Naive thymus-derived CD4-positive, alpha-beta T cell (primary cell): ENCODE measurements at regions not wholly inside any gene's neighbourhood (a gene's known extent, or its start where the extent isn't known, plus 50 kb on each side); places are given as distances from the start of the nearest gene placed in this dataset.
"Not testable (repeated sequence)": the region's sequence is repeated elsewhere in the genome, so short reads cannot be mapped to it uniquely, and the experiment has no call there.

Experiments
- ATAC-seq: fragments of 150-1000 bp; cut with Tn5 transposase; 2 replicates; pipeline ENCODE4 v1.10.0; 2021; ENCODE audit warnings: mild to moderate bottlenecking, moderate library complexity
- CTCF ChIA-PET: fragments of 350-600 bp; sonication (Branson Sonifier 250); formaldehyde crosslinking; loops from one replicate; lab custom pipeline; 2021; ENCODE audit warnings: antibody characterized with exemption; lab: Charles Lee
- POLR2A ChIA-PET: fragments of 350-600 bp; sonication (Branson Sonifier 250); formaldehyde crosslinking; loops from one replicate; lab custom pipeline; 2021; ENCODE audit warnings: antibody characterized with exemption, inconsistent platforms; lab: Charles Lee
- DNase-seq, 9 donors: peaks; one replicate each; pipeline versions ENCODE4 v3.0.0 to v3.0.0-alpha.2; 2020 to 2022; ENCODE audit warnings: mixed read lengths in 1 of 9
- H3K27ac ChIP-seq: one replicate; pipeline ENCODE4 v1.7.0; 2013; ENCODE audit warnings: mild to moderate bottlenecking, low read depth, low read length, moderate library complexity
- H3K27me3 ChIP-seq, 2 donors: one replicate each; pipeline ENCODE4 v1.7.0; 2013; ENCODE audit warnings: low read length in 2 of 2, mild to moderate bottlenecking in 2 of 2, moderate library complexity in 2 of 2; ENCODE audit not compliant: control insufficient read depth in 2 of 2, insufficient read depth in 2 of 2
- H3K36me3 ChIP-seq, 3 experiments: 1 replicate in 2 of 3; 2 replicates in 1 of 3; pipeline ENCODE4 v1.7.0; 2013; ENCODE audit warnings: low read length in 3 of 3, mild to moderate bottlenecking in 3 of 3, moderate library complexity in 1 of 3; ENCODE audit not compliant: insufficient read depth in 3 of 3, control insufficient read depth in 2 of 3
- H3K4me1 ChIP-seq, 2 donors: one replicate each; pipeline ENCODE4 v1.7.0; 2013; ENCODE audit warnings: low read length in 2 of 2, mild to moderate bottlenecking in 2 of 2, moderate library complexity in 1 of 2; ENCODE audit not compliant: control insufficient read depth in 2 of 2, insufficient read depth in 2 of 2
- H3K4me3 ChIP-seq: 2 replicates; pipeline ENCODE4 v1.7.0; 2013; ENCODE audit warnings: mild to moderate bottlenecking, low read length
- H3K9me3 ChIP-seq, 3 experiments: 1 replicate in 2 of 3; 2 replicates in 1 of 3; pipeline ENCODE4 v1.7.0; 2013; ENCODE audit warnings: low read length in 3 of 3; ENCODE audit not compliant: control insufficient read depth in 2 of 3
- H3K27ac Mint-ChIP-seq, 9 donors: one replicate each; pipeline ENCODE4 v1.8.0; 2020 to 2022; ENCODE audit warnings: mixed read lengths in 9 of 9, mild to moderate bottlenecking in 8 of 9, moderate library complexity in 5 of 9, inconsistent platforms in 2 of 9
- H3K27me3 Mint-ChIP-seq, 5 donors: one replicate each; pipeline ENCODE4 v1.8.0; 2021 to 2022; ENCODE audit warnings: mixed read lengths in 5 of 5, mild to moderate bottlenecking in 1 of 5
- H3K36me3 Mint-ChIP-seq, 5 donors: one replicate each; pipeline ENCODE4 v1.8.0; 2020 to 2022; ENCODE audit warnings: mixed read lengths in 5 of 5, mild to moderate bottlenecking in 3 of 5, inconsistent platforms in 1 of 5
- H3K4me1 Mint-ChIP-seq, 7 donors: one replicate each; pipeline ENCODE4 v1.8.0; 2020 to 2022; ENCODE audit warnings: mixed read lengths in 7 of 7, mild to moderate bottlenecking in 3 of 7, inconsistent platforms in 1 of 7
- H3K4me3 Mint-ChIP-seq, 10 donors: one replicate each; pipeline ENCODE4 v1.8.0; 2020 to 2022; ENCODE audit warnings: mild to moderate bottlenecking in 10 of 10, mixed read lengths in 10 of 10, moderate library complexity in 6 of 10, inconsistent platforms in 2 of 10
- H3K9me3 Mint-ChIP-seq, 11 donors: one replicate each; pipeline ENCODE4 v1.8.0; 2020 to 2022; ENCODE audit warnings: mixed read lengths in 11 of 11, mild to moderate bottlenecking in 4 of 11, inconsistent platforms in 1 of 11, moderate library complexity in 1 of 11
- intact Hi-C, 2 donors: fragments of 100-400 bp; cut with micrococcal nuclease; formaldehyde crosslinking; loops; one replicate each; pipeline ENCODE4 v1.15.1; 2023

- POLR2A ChIA-PET: no interaction called here
- peaks cover 0 to 33% (median 0%) of the 10 kb centered on the region in 7 donors for H3K4me1 Mint-ChIP-seq
- peaks cover 0 to 15% (median 0%) of the 10 kb centered on the region in 5 donors for H3K27me3 Mint-ChIP-seq
- H3K4me1 ChIP-seq: no peaks in the 10 kb centered on the region
- H3K9me3 Mint-ChIP-seq: peaks cover 0 to 13% (median 0%) of the 10 kb centered on the region in 11 donors
- CTCF ChIA-PET: no interaction called here
- H3K9me3 ChIP-seq: no peaks in the 10 kb centered on the region
- no peak overlapping the region for H3K27ac ChIP-seq
- no peak overlapping the region for H3K27ac Mint-ChIP-seq
- H3K27me3 ChIP-seq: no peaks in the 10 kb centered on the region
- H3K36me3 Mint-ChIP-seq: peaks cover 0 to 29% (median 0%) of the 10 kb centered on the region in 5 donors
- no peak overlapping the region for H3K4me3 Mint-ChIP-seq
- intact Hi-C loops: loop anchor here in 1 of 2 donors (5.0 kb wide), 1 partner anchor 35 kb away; no protein-coding TSS in a partner anchor
- ATAC-seq (no peak), DNase-seq (no peak)
- no peak overlapping the region for H3K4me3 ChIP-seq
- H3K36me3 ChIP-seq: no peaks in the 10 kb centered on the region
Measured at GRCh38 chr1:121452484-121452883, 267.7 kb downstream of the SRGAP2C start.

DNA sequence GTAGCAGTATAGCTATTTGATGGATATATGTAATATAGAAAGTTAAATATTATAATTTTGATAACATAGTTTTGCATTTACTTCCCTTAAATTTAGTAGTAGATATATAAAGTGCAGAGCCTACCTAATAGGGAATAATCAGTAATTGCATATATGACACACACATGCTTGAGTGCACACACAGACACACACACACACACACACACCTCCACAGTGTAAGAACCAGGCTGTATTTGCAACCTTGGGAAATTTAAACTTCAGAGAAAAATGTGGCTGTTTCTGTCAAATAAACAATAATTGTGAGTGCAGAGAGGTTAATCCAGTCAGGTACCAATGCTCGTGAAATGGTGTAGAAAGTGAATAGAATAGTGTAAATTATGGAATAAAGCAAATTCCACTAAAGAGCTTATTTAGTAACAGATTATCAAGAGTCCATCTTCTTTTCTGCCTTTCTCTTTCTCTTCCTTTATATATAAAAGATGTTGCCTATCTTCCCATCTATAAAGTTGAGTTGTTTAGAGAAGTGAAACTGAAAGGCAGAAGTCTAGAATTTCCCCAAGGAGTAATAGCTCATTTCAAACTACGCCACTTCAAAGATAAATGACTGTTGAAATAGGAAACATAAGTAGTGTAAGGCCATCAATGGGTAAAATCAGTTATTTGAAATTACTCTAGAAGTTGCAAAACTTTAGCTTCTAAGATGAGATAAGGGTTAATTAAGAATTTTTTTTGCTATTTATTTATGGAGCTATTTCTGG is 273.7 kb downstream of the SRGAP2C start:
- H3K4me3 Mint-ChIP-seq: peak overlapping the region; percentile 58 to 89 (median 81)
- H3K9me3 ChIP-seq: no peaks in the 10 kb centered on the region
- no peaks in the 10 kb centered on the region for H3K36me3 ChIP-seq
- ATAC-seq (peak; percentile 87), DNase-seq (peak in 5 of 9 donors; percentile 2 to 33 (median 9))
- H3K27ac Mint-ChIP-seq: peak overlapping the region; percentile 70 to 89 (median 82)
- ChIA-PET CTCF (no interaction called here), POLR2A (no interaction called here)
- peaks cover 0 to 37% (median 0%) of the 10 kb centered on the region in 5 donors for H3K36me3 Mint-ChIP-seq
- H3K4me3 ChIP-seq: peak overlapping the region; percentile 55
- peak overlapping the region; percentile 35 for H3K27ac ChIP-seq
- H3K9me3 Mint-ChIP-seq: peaks cover 0 to 11% (median 0%) of the 10 kb centered on the region in 11 donors
- no peaks in the 10 kb centered on the region for H3K4me1 ChIP-seq
- intact Hi-C loops: loop anchor here in 1 of 2 donors (1.0 kb wide), 1 partner anchor 58 kb away; no protein-coding TSS in a partner anchor
- peaks cover 0 to 7% (median 0%) of the 10 kb centered on the region in 5 donors for H3K27me3 Mint-ChIP-seq
- no peaks in the 10 kb centered on the region for H3K27me3 ChIP-seq
- H3K4me1 Mint-ChIP-seq: peaks cover 0 to 26% (median 11%) of the 10 kb centered on the region in 7 donors

DNA sequence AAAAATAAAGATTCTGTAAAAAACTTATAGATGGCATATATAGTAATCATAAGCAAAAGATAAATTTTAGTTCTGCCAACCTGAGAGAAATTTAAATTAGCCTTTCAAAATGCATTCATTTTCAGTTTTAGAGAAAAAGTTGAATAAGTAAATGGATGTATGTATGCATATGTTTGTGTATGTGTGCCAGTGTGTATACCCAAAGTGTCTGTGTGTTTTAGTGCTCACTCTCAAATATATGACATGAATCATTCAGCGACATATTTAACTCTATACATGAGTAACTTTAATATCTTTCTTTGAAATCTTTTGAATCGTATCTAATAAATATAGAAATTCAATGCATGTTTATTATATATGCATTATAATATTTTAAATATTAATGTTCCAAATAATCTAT is 274.5 kb downstream of the SRGAP2C start:
- Mint-ChIP-seq H3K4me1 (peaks cover 0 to 26% (median 11%) of the 10 kb centered on the region in 7 donors), H3K36me3 (peaks cover 0 to 31% (median 0%) of the 10 kb centered on the region in 5 donors), H3K27me3 (peaks cover 0 to 4% (median 0%) of the 10 kb centered on the region in 5 donors), H3K27ac (peak overlapping the region in 1 of 9 donors; percentile 1), H3K9me3 (peaks cover 0 to 7% (median 0%) of the 10 kb centered on the region in 11 donors), H3K4me3 (peak overlapping the region in 5 of 10 donors; percentile 5 to 37 (median 13))
- ATAC-seq (no peak), DNase-seq (no peak)
- ChIA-PET CTCF (no interaction called here), POLR2A (no interaction called here)
- Histone ChIP-seq H3K36me3 (no peaks in the 10 kb centered on the region), H3K27ac (no peak overlapping the region), H3K4me3 (no peak overlapping the region), H3K9me3 (no peaks in the 10 kb centered on the region), H3K4me1 (no peaks in the 10 kb centered on the region), H3K27me3 (no peaks in the 10 kb centered on the region)
- intact Hi-C loops: no loop called here

DNA sequence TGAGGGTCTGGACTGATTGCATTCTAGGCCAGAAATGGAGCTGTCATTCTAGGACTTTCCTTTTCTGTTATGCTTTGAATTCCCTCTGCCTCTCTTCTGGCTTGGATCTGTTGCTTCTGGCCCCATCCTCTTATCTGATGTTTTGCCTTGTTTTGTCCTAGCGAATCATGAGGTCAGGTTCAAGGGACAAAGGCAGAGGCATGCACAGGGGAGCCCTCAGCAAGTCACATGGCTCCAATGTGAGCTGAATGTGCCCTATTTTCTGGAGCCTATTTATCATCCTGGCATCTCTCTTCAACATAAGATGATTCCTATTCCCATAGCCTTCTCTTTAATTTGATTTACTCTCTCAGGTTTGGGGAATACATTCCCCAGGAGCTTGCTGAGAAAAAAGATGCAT is 284.6 kb downstream of the SRGAP2C start:
- H3K9me3 ChIP-seq, H3K4me1 ChIP-seq, POLR2A ChIA-PET, DNase-seq, H3K27me3 ChIP-seq, H3K36me3 ChIP-seq, H3K4me3 ChIP-seq, ATAC-seq, H3K27ac Mint-ChIP-seq, H3K27me3 Mint-ChIP-seq, H3K27ac ChIP-seq, H3K4me3 Mint-ChIP-seq, intact Hi-C loops: not testable (repeated sequence)
- H3K36me3 Mint-ChIP-seq: peaks cover 0 to 28% (median 5%) of the 10 kb centered on the region in 5 donors
- peaks cover 0 to 37% (median 5%) of the 10 kb centered on the region in 7 donors for H3K4me1 Mint-ChIP-seq
- CTCF ChIA-PET: interaction anchor here (1.3 kb wide), 1 partner anchor 19 kb away, joined by 3 read pairs; no protein-coding TSS in a partner anchor
- peaks cover 0 to 13% (median 1%) of the 10 kb centered on the region in 11 donors for H3K9me3 Mint-ChIP-seq

DNA sequence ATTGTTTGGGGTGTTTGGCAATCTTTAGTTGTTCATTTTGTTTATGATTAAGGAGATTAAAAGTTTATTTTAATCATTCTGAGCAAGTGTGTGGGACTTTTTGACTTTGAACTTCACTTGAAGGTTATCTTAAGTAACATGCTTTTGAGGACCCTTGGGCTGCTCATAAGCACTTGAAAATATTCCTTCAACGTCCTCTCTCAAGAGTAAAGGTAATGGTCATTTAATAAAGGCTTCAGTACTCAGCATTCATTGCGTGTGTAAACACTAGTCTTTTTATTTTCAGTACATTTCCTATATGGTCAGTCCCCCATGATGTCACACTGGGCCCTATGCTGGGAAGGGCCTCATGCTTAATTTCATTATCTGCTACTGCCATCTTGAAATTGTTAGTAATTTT is 285.6 kb downstream of the SRGAP2C start:
- H3K4me1 Mint-ChIP-seq: peaks cover 0 to 37% (median 5%) of the 10 kb centered on the region in 7 donors
- ATAC-seq, H3K4me3 ChIP-seq, CTCF ChIA-PET, H3K4me1 ChIP-seq, H3K27me3 Mint-ChIP-seq, intact Hi-C loops, H3K36me3 ChIP-seq, DNase-seq, H3K27ac ChIP-seq, H3K27me3 ChIP-seq, POLR2A ChIA-PET, H3K9me3 ChIP-seq, H3K4me3 Mint-ChIP-seq: not testable (repeated sequence)
- H3K27ac Mint-ChIP-seq: peak overlapping the region in 1 of 9 donors; percentile 25
- H3K36me3 Mint-ChIP-seq: peaks cover 0 to 28% (median 5%) of the 10 kb centered on the region in 5 donors
- peaks cover 0 to 13% (median 1%) of the 10 kb centered on the region in 11 donors for H3K9me3 Mint-ChIP-seq

- Mint-ChIP-seq H3K27ac (peak overlapping the region in 1 of 9 donors; percentile 2), H3K27me3 (peaks cover 0 to 5% (median 0%) of the 10 kb centered on the region in 5 donors), H3K4me3 (no peak overlapping the region), H3K9me3 (peaks cover 0 to 16% (median 3%) of the 10 kb centered on the region in 11 donors), H3K36me3 (peaks cover 0 to 27% (median 5%) of the 10 kb centered on the region in 5 donors), H3K4me1 (peaks cover 0 to 37% (median 5%) of the 10 kb centered on the region in 7 donors)
- ChIA-PET POLR2A (no interaction called here), CTCF (no interaction called here)
- no peaks in the 10 kb centered on the region for H3K27me3 ChIP-seq
- no peaks in the 10 kb centered on the region for H3K9me3 ChIP-seq
- ATAC-seq (no peak), DNase-seq (no peak)
- no peak overlapping the region for H3K27ac ChIP-seq
- H3K4me1 ChIP-seq: no peaks in the 10 kb centered on the region
- no peaks in the 10 kb centered on the region for H3K36me3 ChIP-seq
- H3K4me3 ChIP-seq: no peak overlapping the region
- intact Hi-C loops: no loop called here
Measured at GRCh38 chr1:121471523-121471922, 286.7 kb downstream of the SRGAP2C start.
